ENCODE measurements at regions not wholly inside any gene's neighbourhood (a gene's known extent, or its start where the extent isn't known, plus 50 kb on each side); places are given as distances from the start of the nearest gene placed in this dataset.

DNA sequence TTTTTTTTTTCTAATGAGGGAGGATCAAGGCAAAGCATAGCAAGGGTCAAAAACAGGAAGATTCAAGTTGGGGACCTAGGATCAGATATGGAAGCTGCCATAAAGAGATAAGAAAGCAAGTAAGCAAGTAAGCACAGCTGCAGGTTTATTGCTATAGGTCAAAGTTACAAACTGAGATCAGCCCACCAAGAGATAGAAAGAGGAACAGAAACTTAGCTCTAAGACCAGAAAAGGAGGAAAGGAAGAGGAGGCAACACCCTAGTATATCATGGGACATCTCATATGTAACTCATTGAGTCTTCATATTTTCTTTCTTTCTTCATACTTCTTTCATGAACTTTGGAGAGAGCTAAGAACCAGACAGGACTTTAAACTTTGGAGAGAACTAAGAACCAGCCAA lies 295.9 kb upstream of the CRIM1 start:
- DNase-seq (ENCODE audit: extremely low read depth, low read depth), result no peak
- TF ChIP-seq, protein P1, sequence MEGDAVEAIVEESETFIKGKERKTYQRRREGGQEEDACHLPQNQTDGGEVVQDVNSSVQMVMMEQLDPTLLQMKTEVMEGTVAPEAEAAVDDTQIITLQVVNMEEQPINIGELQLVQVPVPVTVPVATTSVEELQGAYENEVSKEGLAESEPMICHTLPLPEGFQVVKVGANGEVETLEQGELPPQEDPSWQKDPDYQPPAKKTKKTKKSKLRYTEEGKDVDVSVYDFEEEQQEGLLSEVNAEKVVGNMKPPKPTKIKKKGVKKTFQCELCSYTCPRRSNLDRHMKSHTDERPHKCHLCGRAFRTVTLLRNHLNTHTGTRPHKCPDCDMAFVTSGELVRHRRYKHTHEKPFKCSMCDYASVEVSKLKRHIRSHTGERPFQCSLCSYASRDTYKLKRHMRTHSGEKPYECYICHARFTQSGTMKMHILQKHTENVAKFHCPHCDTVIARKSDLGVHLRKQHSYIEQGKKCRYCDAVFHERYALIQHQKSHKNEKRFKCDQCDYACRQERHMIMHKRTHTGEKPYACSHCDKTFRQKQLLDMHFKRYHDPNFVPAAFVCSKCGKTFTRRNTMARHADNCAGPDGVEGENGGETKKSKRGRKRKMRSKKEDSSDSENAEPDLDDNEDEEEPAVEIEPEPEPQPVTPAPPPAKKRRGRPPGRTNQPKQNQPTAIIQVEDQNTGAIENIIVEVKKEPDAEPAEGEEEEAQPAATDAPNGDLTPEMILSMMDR (IDR thresholded peaks at IDR 0.05; ENCODE audit: low read depth, low read length), result no peak

DNA sequence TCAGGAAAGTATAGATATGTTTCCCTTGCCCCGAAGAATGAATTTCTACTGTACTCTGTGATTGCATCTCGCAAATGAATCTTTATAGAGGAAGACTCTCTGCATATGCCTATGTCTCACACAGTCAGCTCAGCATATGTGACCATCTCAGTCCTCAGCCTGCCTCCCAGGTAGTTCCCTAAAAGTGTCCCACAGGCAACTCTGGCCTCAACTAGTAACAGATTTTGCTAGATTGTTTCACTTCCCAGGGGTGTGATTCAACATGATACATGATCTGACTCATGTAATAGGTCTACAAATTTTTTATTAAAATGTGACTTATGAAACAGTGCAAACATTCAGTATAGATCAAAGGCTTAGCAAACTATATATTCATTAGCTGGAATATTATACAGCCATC lies 296.6 kb upstream of the CRIM1 start:
- DNase-seq (ENCODE audit: extremely low read depth, low read depth), result no peak

DNA sequence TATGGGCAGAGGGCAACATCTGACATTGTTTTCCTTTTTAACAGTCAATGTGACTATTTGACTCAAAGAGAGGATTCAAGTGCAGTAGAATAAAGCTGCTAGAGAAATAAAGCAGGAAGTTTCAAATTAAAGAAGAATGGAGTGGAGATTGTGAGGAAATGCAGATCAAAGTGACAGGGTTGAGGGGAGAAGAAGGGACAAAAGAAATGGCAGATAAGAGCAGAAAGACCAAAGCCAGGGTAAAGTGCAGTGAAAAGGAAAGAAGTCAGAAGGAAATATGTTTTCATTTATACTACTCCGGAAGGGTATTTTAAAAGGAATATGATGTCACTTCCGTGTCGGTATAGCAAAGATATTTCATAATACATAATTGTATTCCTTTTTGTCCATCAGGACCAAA lies 297.5 kb upstream of the CRIM1 start:
- TF ChIP-seq, protein P1 (IDR thresholded peaks at IDR 0.05; ENCODE audit: low read depth, low read length), result no peak
- no peak for DNase-seq (ENCODE audit: extremely low read depth, low read depth)

More for the DNA sequence above, 296.6 kb upstream of the CRIM1 start:
- TF ChIP-seq, protein P1 (IDR thresholded peaks at IDR 0.05; ENCODE audit: low read depth, low read length), result no peak

DNA sequence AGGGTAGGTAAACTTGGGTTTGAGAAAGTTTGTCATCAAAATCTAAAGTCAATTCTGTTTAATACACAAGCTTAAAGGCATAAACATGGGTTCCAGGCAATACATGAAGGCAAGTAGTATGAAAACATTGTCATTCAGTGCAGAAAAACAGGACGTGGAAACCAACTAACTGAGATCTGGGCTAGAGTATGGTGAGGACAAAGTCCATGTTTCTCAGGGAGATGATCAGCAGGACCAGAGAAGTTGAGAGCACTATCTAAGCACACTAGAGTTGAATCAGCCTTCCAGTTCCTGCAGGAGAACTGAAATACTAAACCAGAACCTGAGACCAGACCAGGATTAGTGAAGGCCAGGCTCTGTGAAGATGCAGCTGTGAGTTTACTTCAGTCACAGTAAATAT lies 302.8 kb upstream of the CRIM1 start:
- no peak for DNase-seq (ENCODE audit: extremely low read depth, low read depth)
- TF ChIP-seq, protein P1 (IDR thresholded peaks at IDR 0.05; ENCODE audit: low read depth, low read length), result no peak

DNA sequence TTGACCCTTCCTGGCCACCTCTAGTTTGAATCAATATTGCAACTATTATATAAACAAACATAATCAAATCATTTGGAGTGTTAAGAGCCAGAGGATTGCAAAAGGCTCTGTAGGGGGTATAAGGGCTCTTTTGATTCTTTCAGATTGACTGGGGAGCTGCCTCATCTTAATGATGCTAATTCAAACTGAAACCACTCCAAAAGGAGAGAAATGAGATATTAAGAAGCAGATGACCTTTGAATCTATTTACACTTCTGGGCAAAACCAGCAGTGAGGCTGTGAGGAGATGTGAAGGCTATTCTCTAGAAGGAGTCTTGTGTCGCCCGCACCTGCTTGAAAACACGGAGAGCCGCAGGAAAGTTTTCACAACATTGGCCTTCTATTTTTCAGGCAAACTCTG lies 311.2 kb upstream of the CRIM1 start:
- TF ChIP-seq, protein P1 (IDR thresholded peaks at IDR 0.05; ENCODE audit: low read depth, low read length), result no peak
- DNase-seq (ENCODE audit: extremely low read depth, low read depth), result no peak

DNA sequence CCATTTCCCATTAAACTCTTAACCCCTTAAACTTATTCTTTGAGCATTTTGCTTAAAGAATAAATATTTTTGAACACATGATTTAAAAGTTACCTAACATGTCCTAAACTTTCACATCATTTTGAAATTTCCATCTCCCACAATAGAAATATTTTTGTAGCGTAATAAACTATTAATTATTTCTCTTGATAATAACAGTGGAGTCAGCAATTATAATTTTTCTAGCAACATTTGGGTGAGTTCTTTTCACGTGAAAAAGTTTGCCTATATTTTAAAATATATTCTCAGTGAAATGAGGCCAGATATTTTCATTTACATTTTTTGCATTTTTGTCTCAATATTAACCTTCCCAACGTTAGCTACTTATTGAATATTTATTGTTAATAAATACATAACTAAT lies 320.4 kb upstream of the CRIM1 start:
- no peak for DNase-seq (ENCODE audit: extremely low read depth, low read depth)
- TF ChIP-seq, protein P1 (IDR thresholded peaks at IDR 0.05; ENCODE audit: low read depth, low read length), result no peak

DNA sequence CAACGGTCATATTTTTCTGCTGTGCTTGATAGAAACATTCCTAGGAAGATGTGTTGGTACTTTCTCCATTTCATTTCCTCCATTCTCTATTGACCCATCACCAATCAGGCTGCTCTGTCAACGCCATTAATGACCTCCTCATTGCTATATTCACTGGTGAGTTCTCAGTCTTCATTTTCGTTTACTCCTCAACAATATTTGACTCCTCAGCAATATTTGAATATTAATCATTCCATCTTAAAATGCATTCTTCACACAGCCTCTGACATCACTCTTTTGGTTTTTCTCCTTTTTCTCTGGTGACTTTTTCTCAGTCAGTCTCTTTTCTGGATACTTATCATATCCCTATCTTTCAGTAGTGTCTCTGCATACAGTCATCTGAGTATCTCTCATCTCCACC lies 323.5 kb upstream of the CRIM1 start:
- no peak for DNase-seq (ENCODE audit: extremely low read depth, low read depth)
- TF ChIP-seq, protein P1 (IDR thresholded peaks at IDR 0.05; ENCODE audit: low read depth, low read length), result no peak
